Right atrium auricular region (tissue), 2 donors: ENCODE measurements at regions not wholly inside any gene's neighbourhood (a gene's known extent, or its start where the extent isn't known, plus 50 kb on each side); places are given as distances from the start of the nearest gene placed in this dataset.
"Not testable (repeated sequence)": the region's sequence is repeated elsewhere in the genome, so short reads cannot be mapped to it uniquely, and the experiment has no call there.

ENCODE experiments used
- DNase-seq: peaks from one replicate; pipeline ENCODE4 v3.0.0-alpha.2; 2019; ENCODE audit warnings: low spot score
- H3K27ac ChIP-seq, 2 donors: fragments of 200-600 bp; sonication (generic); 1 replicate in 1 of 2; 2 replicates in 1 of 2; pipeline ENCODE4 v1.5.1; 2016 to 2019
- H3K27me3 ChIP-seq, 2 donors: fragments of 200-600 bp; sonication (generic); one replicate each; pipeline versions ENCODE4 v1.5.1 to v1.6.0; 2017 to 2019
- H3K36me3 ChIP-seq: fragments of 200-600 bp; sonication (generic); one replicate; pipeline ENCODE4 v1.5.1; 2016
- H3K4me1 ChIP-seq, 2 donors: fragments of 200-600 bp; sonication (generic); one replicate each; pipeline versions ENCODE4 v1.5.1 to v1.6.0; 2017 to 2019
- H3K4me3 ChIP-seq, 2 donors: fragments of 200-600 bp; sonication (generic); 1 replicate in 1 of 2; 2 replicates in 1 of 2; pipeline ENCODE4 v1.5.1; 2017 to 2019; ENCODE audit warnings: mild to moderate bottlenecking in 1 of 2, moderate library complexity in 1 of 2
- H3K9me3 ChIP-seq, 2 donors: fragments of 200-600 bp; sonication (generic); one replicate each; pipeline ENCODE4 v1.5.1; 2019
- TF ChIP-seq, protein P1 (sequence below), 2 donors: fragments of 200-600 bp; sonication (generic); IDR thresholded peaks; one replicate each; pipeline ENCODE4 v1.5.1; 2019; ENCODE audit warnings: antibody characterized with exemption in 2 of 2

DNA sequence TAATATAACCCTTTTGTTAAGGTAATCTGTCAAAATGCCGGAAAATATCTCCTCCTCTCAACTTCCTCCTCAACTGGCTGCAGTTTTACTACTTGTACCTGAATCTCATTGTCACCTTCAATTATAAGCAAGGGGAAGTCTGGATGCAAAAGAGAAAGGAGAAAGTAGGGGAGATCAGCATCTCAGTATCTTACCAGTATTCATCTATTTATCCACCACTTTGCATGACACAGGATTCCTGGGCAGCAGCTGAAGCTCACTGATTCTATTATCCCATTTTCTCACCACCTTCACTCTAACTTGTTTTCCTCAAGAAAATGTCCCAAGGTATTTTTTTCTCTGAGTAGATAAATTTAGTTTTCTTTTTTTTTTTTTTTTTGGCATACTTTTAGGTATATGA, 440.5 kb upstream of the CBLB start:
- H3K4me1 ChIP-seq: no peaks in the 10 kb centered on the region
- H3K9me3 ChIP-seq: no peaks in the 10 kb centered on the region
- TF ChIP-seq, protein P1, sequence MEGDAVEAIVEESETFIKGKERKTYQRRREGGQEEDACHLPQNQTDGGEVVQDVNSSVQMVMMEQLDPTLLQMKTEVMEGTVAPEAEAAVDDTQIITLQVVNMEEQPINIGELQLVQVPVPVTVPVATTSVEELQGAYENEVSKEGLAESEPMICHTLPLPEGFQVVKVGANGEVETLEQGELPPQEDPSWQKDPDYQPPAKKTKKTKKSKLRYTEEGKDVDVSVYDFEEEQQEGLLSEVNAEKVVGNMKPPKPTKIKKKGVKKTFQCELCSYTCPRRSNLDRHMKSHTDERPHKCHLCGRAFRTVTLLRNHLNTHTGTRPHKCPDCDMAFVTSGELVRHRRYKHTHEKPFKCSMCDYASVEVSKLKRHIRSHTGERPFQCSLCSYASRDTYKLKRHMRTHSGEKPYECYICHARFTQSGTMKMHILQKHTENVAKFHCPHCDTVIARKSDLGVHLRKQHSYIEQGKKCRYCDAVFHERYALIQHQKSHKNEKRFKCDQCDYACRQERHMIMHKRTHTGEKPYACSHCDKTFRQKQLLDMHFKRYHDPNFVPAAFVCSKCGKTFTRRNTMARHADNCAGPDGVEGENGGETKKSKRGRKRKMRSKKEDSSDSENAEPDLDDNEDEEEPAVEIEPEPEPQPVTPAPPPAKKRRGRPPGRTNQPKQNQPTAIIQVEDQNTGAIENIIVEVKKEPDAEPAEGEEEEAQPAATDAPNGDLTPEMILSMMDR (IDR thresholded peaks at IDR 0.05): no peak
- H3K4me3 ChIP-seq: no peak overlapping the region
- H3K27ac ChIP-seq: no peak overlapping the region
- no peaks in the 10 kb centered on the region for H3K36me3 ChIP-seq
- no peaks in the 10 kb centered on the region for H3K27me3 ChIP-seq
- no peak for DNase-seq

- H3K27ac ChIP-seq, H3K9me3 ChIP-seq, DNase-seq, H3K27me3 ChIP-seq, H3K4me1 ChIP-seq, H3K36me3 ChIP-seq, H3K4me3 ChIP-seq: not testable (repeated sequence)
Measured at GRCh38 chr3:106309798-106310197, 441.0 kb upstream of the CBLB start.

DNA sequence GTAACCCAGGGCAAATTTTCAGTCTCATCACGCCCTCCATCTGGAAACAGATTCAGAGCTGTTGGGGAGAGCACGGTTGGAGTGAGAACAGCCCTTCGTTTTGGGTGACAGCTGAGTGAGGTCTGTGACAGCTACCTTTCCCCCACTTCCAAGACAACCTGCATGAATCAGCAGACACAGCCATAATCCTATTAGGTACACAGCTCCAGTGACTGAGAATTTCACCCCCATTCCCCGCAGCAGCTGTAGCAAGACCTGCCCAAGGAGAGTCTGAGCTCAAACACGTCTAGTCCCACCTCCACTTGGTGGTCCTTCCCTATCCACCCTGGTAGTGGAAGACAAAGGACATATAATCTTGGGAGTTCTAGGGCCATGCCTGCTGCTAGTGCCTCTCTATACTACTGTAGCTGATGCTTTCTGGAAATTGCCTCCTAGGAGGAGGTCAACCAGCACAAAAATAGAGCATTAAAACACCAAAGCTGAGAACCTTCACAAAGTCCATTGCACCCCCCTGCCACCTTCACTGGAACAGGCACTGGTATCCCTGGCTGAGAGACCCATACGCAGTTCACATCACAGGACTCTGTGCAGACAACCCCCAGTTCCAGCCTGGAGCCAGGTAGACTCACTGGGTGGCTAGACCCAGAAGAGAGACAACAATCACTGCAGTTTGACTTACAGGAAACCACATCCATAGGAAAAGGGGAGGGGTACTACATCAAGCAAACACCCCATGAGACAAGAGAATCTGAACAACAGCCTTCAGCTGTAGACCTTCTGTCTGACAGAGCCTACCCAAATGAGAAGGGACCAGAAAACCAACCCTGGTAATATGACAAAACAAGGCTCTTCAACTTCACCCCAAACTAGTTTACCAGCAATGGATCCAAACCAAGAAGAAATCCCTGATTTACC, 448.6 kb upstream of the CBLB start:
- TF ChIP-seq, protein P1 (IDR thresholded peaks at IDR 0.05): no peak
- no peak overlapping the region for H3K4me3 ChIP-seq
- H3K27ac ChIP-seq: no peak overlapping the region
- H3K36me3 ChIP-seq: no peaks in the 10 kb centered on the region
- no peaks in the 10 kb centered on the region for H3K9me3 ChIP-seq
- no peaks in the 10 kb centered on the region for H3K4me1 ChIP-seq
- DNase-seq: no peak
- no peaks in the 10 kb centered on the region for H3K27me3 ChIP-seq

GRCh38 chr3:106321438-106321837, 452.6 kb upstream of the CBLB start:
- H3K27ac ChIP-seq, H3K27me3 ChIP-seq: not testable (repeated sequence)
- H3K9me3 ChIP-seq: peaks cover 0 to 17% of the 10 kb centered on the region in 2 donors

DNA sequence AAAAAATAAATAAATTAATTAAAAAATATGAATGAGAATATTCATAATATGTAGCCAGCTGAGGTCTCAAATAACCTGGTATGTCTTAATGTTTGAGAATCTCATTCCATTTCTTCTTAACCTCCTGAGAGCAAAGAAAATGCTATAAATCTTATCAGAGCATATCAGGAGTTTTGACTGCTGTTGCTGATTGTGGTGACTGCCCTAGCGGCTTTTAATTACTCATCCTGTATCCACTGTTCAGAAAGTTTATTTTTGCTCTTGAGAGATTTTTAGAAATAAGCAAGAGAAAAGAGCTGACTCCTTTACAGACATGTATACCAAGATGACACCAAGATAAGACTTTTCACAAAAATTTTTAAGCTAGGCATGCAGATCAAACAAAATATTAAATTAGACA, 454.8 kb upstream of the CBLB start:
- Histone ChIP-seq H3K4me1 (no peaks in the 10 kb centered on the region), H3K27me3 (no peaks in the 10 kb centered on the region), H3K27ac (no peak overlapping the region), H3K9me3 (peaks cover 0 to 17% of the 10 kb centered on the region in 2 donors), H3K36me3 (no peaks in the 10 kb centered on the region), H3K4me3 (no peak overlapping the region)
- TF ChIP-seq, protein P1 (IDR thresholded peaks at IDR 0.05): no peak
- DNase-seq: no peak

More at GRCh38 chr3:106321438-106321837, 452.6 kb upstream of the CBLB start:
- not testable (repeated sequence) for DNase-seq, H3K4me1 ChIP-seq, H3K36me3 ChIP-seq, H3K4me3 ChIP-seq

DNA sequence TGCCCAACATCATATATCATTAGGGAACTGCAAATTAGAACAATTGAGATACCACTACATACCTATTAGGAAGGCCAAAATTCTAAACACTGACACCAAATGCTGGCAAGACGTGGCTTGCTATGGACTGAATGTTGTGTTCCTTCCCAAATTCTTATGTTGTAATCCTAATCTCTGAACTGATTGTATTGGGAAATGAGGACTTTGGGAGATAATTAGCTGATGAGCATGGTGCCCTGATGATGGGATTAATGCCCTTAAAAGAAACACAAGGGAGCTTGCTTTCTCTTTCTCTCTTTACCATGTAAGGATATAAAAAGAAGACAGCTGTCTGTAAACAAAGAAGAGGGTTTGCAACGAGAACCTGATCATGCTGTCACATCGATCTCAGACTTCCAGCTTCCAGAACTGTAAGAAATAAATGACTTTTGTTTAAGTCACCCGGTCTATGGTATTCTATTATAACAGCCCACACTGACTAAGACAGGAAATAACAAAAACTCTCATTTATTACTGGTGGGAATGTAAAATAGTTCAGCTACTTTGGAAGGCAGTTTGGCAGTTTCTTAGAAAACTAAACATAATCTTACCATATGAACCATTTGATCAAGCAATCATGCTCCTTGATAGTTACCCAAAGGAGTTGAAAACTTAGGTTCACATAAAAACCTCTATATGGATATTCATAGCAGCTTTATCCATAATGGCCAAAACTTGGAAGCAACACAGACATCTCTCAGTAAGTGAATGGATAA, 458.3 kb upstream of the CBLB start:
- DNase-seq: no peak
- TF ChIP-seq, protein P1 (IDR thresholded peaks at IDR 0.05): no peak
- no peaks in the 10 kb centered on the region for H3K36me3 ChIP-seq
- H3K4me1 ChIP-seq: no peaks in the 10 kb centered on the region
- no peak overlapping the region for H3K27ac ChIP-seq
- no peaks in the 10 kb centered on the region for H3K27me3 ChIP-seq
- peaks cover 0 to 17% of the 10 kb centered on the region in 2 donors for H3K9me3 ChIP-seq
- no peak overlapping the region for H3K4me3 ChIP-seq
